T1000 (cell line): ENCODE measurements at regions not wholly inside any gene's neighbourhood (a gene's known extent, or its start where the extent isn't known, plus 50 kb on each side); places are given as distances from the start of the nearest gene placed in this dataset.

Experiments
- DNase-seq: peaks from one replicate; lab custom pipeline; 2025; ENCODE audit warnings: mixed read lengths; lab: John Stamatoyannopoulos, UW

DNA sequence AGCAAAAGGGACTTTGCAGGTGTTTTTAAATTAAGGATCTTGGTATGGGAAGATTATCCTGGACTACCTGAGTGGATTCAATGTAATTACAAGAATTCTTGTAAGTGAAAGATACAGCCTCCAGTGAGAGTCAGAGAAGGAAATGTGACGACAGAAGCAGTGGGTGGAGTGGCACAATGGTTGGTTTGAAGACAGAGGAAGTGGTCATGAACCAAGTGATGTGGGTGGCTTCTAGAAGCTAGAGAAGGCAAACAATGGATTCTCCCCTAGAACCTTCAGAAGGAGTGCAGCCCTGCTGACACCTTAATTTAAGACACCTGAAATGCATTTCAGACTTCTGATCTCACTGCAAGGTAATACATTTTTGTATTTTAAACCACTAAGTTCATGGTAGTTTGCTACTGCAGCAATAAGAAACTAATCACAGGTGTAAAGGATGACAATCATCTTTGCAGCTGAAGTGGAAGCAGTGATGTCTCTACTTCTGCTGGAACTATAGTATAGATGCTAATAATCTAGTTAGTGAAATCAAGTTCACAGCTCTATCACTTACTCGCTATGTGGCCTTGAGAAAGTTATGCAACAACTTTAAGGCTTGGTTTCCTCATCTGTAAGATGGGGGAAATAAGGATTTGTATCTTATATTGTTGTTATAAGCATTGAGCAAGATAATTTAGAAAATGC, 403.4 kb upstream of the SUCLG2 start:
- DNase-seq, result no peak

DNA sequence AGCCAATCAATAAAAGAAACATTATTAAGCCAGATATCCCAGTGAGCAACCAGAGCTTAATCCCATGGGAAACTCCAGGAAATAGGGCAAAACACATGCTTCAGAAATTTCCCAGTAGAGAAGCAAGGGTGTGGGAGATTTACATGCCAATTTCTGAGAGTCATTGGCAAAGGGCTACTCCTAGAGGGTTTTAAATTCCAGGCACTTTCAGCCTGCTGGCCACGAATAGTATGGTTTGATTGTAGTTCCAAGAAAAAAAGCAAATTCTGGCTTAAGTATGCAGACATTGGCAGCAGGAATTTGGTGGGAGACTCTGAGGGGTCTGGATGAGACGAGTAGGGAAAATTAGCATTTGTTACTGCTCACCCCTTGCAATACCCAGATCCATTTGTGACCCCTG, 402.1 kb upstream of the SUCLG2 start:
- DNase-seq, result peak; percentile 6

DNA sequence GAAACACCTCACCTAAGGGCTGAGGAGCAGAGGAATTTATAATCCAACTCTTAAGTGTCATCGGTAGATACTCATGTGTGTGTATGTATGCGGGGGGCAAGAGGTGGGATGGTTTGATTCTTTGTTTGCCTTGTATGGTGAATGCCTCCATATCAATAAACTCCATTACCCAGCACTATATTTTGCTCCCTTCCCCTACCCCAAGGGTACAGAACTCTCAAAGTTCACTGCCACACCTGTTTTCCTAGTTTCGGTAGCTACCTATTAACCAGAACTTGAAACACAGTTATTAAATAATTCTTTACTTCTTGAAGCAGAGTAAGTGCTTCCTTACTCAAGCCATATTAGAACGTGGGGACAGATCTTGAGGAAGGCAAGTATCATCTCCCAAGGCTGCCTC, 400.8 kb upstream of the SUCLG2 start:
- DNase-seq, result no peak

DNA sequence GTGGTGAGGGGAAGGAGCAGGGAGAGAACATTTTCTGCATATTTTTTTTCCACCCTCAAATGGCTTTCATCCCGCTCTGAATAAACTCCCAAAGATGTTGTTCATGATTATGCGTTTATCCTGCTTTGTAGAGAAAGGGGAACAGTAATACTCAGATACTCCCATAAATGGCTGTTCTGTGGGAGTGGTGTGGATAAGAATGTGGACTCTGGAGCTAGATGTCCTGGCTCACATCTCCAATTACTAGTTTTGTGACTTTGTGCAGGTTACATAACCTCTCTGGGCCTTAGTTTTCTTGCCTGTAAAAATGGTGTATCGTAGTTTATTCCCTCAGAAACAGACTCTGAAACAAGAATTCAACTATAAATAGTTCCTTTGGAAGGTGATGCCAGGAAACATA, 395.4 kb upstream of the SUCLG2 start:
- no peak for DNase-seq

DNA sequence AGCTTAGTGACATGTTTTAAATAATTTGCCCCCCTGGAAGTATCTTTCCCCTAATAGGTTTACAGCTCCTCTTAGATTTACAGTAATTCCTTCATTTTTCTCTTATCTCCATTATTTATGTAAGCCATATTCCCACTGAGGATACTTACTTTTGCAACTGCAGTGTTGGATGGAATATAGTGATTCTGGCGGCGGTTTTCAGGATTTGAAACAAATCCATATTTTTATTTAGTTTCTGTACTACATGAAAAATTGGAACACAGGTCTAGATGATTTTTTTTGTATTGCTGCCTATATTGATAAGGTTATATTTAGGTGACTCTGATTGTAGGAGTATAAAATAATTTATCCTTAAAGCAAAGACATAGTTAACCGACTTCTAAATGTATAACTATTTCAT, 391.6 kb upstream of the SUCLG2 start:
- DNase-seq, result no peak

DNA sequence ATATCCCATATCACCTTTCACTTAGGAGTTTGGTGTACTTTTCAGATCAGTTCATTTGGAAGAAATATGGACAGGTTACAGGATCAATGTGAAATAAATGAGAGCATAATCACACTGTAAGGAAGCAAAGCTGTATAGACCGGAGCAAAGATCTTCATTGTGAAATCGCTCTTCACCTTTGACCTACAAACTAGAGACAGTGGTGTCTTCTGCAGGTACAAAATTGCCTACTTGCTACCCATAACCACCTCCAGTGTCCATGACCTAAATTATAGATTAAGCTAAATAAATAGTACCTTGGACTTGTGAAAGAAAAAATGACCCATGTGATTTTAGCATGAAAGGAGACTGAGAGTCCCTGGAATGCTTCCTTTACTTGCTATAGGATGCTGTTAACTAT, 379.5 kb upstream of the SUCLG2 start:
- no peak for DNase-seq

DNA sequence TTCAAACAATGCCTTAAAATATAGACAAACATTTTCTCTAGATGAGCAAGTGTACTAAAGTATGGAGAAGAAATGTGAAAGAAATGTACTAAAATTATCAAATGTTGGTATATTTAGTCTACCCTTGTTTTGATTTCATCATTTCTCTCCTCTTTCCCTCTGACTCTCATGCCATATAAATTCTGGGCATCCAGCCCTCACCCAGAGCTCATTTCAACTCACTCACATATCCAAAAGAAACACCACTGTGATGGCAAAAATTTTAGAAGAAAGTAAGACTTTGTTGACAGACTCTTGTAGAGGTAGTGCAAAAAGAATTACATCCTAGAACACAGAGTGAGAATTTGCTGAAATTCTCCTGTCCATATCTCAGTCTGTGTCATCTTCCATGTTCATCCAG, 377.8 kb upstream of the SUCLG2 start:
- DNase-seq, result no peak

DNA sequence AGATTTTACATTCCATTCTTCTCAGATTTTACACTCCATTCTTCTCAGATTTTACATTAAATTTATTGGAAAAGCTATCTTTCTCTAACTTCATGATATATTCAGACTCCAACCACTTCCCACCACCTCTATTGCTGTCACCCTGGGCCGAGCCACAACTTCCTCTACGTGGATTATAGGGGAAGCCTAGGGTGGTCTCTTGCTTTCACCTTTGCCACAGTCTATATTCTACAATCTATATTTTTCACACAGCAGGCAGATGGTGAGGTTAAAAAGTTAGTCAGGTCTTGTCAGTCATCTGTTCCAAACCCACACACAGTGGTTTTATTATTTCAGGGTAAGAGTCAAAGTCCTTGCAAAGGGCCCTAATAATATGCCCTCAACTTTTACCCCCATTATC, 370.8 kb upstream of the SUCLG2 start:
- DNase-seq, result no peak

DNA sequence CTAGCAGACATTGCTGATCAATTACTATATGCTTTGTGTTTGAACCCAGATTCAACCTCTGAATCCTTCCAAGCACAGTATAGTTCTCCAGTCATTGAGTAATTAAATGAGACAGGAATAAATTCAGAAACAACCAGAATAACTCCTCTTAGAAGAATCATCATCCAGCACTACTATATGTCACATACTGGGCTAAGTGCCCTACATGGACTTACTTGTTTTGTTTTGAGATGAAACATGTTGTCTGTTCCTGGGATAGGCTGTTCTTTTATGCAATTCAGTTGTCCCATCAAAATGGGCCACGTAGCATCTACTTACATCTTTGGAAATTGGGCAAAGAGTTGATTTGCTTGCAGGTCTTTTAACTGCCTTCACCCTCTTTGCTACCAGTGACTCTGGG, 365.5 kb upstream of the SUCLG2 start:
- DNase-seq, result no peak

DNA sequence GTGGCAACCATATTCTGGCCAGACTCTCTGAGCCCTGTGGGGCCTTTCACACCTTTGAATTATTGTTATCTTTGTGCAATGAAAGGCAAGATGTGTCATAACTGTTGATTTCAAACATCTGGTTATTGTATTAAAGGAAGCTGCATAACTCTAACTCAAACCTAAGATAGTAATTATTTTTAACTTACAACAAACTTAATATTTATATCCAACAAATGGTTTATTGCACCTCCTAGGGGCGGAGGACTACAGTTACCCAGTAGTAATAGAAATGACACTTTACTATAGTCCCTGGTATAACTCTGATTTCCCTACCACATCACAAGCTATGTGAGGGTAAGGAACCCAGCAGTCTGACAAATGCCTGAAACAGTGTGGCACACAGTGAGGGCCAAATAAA, 363.9 kb upstream of the SUCLG2 start:
- DNase-seq, result no peak

DNA sequence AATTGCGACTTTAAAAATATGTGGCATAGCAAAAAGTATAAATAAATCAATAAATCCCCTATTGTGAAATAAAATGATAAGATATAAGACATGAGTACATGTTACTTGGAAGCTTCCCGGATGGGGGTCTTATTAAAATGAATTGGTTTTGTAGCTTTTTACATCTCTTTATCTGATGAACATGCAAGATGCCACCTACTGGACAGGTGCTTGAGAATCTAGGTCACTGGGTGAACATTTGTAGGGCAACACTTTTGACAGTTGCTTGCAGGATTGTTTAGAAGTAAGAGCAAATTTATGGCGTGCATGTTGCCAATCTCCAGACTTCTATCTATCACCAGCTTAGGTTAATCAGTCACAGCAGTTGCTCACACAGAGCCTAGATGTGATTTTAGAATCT, 362.7 kb upstream of the SUCLG2 start:
- DNase-seq, result no peak

DNA sequence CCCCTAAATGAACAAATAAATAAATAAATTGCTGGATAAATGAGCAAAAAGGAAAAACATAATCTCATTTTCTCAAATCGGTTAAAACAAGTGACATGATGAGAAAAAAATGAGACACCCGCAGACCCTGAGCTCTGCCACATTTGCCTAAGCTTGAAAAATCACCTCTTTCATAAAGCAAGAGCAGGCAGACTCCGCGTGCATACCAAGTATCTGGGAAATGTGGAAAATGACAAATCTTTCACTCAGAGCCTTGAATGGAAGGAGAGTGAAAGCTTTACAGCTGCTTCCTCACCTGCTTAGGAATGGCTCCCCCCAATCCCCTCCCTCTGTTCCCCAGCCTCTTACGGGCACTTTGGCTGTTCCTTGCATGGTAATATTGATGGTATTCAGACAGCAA, 355.5 kb upstream of the SUCLG2 start:
- no peak for DNase-seq

DNA sequence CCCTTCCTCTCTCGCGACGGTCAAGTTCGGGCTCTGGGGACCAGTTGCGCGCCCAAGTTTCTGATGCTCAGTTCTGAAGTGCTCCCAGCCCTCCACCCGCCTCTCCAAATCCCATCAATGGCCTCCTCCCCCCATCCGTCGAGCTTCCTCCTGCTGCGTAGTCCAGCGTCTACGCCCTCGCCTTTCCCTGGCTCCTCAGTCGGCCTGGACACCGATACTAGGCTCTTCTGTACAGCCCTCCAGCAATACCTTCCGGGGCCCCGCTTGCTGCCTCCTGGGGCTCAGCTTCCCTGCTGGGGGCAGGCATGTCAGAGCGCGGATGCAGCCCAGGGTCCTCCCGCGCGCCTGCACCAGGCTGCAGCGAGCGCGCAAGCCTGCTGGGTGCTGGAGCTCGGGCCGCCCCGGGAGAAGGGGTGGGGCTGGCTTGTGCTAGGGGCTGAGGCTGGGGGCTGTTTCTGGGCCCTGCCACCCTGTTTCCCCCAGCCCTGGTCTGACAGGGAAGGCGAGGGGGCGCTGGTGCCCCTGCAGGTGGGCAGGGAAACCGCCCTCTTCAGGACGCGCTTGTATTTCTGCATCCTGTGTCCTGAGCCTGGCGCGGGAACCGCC, 353.3 kb upstream of the SUCLG2 start:
- DNase-seq, result no peak

DNA sequence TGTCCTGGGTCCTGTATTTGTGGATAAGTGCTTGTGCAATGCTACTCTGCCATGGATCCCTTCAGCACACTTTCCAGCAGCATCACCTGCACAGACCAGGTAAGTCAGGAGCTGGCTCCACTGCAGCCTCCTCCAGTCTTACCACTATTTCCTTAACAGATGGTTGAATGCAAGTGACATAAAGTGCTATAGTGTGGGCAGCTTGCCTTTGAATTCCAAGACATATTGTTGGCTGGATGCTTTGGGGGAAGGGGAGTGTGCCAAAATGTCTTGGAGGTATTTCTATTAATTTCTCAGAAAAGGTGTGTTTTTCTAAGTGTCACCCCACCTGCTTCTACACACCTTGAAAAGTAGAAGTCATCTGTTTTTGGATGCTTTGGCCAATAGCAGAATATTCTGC, 352.2 kb upstream of the SUCLG2 start:
- no peak for DNase-seq

DNA sequence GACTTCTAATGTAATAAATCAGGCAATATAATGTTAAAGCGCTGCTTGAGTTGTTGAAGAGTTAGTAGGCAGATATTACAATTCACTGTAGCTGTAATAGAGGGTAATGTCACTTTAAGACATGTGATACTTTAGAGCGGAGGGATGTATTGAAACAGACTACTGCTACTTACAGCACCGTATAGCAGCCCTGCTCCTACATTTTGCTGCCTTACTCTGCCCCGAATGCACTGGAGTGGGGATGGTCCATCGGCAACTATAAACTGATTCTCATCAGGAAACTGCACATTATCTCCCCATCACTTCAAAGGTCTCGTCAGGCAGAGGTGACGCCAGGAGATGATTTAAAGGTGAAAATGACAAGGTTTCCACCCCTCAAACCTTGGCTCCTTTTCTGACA, 349.7 kb upstream of the SUCLG2 start:
- DNase-seq, result no peak

DNA sequence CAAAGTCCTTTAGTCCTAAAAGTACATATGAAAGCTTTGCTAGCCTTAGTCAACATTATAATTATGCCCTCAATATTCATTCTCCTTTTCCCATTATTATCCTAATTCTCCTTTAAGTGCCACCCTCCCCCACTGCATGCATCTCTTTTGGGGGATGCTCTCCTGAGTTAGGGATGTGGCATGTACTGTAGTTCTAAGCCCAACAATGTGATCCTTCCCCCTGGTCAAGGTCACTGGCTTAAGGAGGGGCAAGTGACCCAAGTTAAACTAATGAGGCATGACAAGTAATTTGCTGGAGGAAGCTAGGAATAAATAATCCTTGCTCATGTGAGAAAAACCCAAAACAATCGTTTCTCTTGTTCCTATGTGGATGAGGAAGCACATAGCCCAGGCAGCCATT, 343.9 kb upstream of the SUCLG2 start:
- DNase-seq, result no peak

DNA sequence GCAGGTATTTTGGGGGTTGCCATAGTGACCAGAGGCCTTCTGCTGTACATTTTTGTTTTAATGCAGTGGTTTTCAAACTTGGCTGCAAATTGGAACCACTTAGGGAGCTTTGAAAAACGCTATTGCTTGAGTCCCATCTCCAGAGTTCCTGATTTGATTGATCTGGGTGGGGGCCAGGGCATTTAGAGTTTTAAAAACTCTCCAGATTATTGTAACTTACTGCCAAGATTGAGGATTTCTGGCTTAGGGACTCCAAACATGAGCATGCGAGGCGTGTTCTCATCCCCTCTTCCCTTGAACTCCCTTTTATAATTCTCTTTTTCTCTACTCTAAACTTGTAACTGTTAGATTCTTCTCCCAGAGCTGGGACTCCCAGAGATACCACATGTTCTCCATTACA, 340.8 kb upstream of the SUCLG2 start:
- no peak for DNase-seq

DNA sequence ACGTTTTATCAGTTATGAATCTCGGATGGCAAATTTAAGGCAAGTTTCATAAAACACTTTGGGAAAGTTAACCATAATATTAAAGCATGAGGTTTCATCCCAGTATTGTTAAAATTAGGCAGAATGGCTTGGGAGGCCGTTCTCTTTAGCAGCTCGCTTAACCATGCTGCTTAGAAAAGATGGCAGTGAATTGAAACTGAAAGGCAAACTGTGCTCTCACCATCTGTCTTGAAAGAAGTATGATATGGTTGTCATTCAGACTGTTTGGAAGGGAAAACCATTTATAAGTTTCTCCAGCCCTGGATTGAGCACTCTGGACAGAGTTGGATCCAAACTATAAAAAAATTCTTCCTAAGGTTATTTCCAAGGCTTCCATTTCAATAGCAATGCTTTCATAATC, 332.3 kb upstream of the SUCLG2 start:
- DNase-seq, result no peak

DNA sequence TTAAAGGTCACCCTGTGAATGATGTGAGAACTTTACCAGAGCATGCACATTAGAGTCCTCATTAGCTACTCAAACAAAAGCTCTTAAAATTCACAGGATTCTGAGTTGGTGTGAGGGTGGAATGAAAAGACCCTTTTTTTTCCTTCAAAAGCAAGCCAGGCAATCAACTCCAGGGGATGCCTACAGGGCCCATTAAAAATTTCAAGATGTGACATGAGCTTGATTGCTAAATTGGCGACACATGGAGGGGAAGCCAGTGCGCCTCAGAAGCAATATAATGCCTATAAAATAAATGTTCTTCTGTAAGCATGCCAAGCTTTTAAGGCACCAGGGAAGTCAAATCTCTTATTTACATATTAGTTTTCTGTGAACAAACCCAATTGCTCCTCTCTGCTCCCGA, 328.8 kb upstream of the SUCLG2 start:
- DNase-seq, result no peak

DNA sequence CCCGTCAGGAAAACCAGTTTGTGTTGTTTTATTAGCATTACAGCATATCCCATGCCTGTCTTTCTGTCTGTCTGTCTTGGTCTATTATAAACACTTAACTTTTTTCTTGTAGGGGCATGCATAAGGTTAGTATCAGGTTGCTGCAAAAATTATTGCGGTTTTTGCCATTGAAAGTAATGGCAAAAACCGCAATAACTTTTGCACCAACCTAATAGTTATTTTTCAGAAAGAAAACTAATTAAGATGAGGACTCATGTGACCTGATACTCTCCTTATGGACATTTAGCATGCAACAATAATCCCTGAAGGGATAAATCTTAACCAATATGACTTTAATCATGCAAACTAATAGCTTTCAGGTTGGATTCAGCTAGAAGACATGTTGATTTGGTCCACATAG, 326.7 kb upstream of the SUCLG2 start:
- no peak for DNase-seq

DNA sequence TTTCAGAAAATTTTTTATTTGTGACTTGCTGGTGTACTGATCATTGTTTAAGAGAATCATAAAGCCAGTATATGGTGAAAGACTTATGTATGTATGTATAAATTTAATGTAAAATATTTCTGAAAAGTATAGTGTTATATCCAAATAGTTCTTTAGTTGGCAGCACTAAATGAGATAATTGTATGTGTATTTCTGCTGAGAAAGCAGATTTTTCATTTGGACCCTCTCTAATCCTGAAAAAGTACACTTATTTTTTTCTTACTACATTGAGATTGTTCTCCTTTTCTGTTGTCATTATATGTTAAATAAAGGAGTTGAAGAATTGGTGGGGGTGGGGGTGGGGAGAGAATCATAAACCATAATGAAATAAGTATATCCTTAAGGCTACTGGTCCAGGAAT, 324.9 kb upstream of the SUCLG2 start:
- DNase-seq, result no peak

DNA sequence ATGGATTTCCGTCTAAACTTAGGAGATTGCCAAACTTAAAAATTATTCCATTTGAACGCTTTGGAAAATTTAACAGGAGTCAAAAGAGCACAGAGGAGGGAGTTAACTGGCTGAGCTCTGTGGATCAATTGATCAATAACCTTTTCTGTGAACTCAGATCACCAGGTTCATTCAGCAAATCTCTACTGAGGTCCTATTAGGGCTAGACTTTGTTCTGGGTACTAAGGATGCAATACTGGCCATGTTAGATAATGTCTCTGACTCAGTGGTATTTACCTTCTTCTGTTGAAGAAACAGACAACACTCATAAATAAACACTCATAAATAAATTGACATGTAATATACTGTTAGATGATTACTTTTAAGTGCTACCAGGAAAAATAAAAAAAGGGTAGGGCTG, 323.4 kb upstream of the SUCLG2 start:
- no peak for DNase-seq

DNA sequence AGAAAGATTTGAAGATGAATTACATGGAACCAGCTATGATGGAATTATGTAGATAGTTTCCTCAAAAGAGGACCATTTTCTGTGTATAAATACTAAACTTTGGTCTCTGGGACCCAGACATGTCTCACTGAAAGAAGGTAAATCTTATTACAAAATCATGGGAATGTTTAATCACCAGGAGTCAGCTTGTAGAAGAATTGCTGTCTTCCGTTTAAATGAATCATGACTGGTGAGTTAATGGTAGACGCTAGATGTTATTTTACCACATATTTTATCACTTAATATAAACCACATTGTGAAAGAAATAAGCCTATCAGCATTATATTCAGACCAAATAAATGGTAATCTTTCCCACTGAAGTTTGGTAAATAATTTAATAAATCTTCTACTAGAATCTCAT, 322.3 kb upstream of the SUCLG2 start:
- DNase-seq, result no peak

DNA sequence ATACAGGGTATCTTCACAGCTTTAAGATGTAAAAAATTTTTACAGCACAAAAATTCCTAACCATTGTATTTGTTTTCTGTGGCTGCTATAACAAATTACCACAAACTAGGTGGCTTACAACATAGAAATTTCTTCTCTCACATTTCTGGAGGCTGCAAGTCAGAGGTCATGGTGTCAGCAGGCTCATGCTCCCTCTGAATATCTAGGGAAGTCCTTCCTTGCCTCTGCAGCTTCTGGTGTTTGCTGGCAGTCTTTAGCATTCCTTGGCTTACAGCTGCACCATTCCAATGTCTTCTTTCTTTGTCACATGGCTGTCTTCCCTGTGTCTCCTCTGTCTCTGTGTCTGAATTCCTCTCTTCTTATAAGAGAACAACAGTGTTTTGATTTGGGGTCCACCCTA, 310.2 kb upstream of the SUCLG2 start:
- no peak for DNase-seq
